ENCODE measurements at regions not wholly inside any gene's neighbourhood (a gene's known extent, or its start where the extent isn't known, plus 50 kb on each side); places are given as distances from the start of the nearest gene placed in this dataset.

DNA sequence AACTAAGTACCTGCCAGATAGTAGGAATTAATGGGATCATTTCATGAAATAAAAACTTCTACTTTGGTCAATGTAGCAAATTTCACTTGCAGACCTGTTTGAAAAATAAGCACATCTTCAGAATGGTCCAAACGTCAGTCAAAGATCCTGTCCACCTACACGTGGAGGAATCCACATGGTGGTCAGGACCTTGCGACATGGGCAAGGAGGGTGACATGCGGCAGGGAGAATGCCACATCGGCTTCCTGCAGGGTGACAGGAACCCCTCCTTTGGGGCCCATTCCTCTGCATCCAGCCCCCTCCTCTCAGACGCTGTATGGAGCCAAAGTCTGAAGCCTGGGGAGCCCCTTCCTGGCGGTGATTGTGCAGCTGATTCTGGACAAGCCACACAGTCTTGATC, 95.5 kb upstream of the MGMT start:
- no peak for DNase-seq (ENCODE audit: low spot score)

DNA sequence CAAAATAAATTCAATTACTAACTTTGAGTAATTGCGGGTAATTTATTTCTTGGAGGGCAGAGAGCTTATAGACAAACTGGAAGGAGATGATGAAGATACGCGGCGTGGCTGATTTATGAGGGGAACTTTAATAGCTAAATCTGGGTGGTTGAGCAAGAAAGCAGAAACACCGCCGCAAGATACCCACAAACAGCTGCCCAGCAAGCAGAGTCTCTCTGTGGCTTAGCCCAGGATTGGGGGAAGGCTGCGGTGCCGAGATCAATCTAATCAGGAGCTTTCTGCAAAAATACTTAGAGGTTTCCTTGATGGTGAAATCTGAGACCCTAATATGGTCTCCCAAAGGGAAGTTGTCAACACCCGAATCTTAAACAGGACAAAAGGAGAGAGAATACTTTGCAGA, 94.9 kb upstream of the MGMT start:
- DNase-seq (ENCODE audit: low spot score), result no peak

DNA sequence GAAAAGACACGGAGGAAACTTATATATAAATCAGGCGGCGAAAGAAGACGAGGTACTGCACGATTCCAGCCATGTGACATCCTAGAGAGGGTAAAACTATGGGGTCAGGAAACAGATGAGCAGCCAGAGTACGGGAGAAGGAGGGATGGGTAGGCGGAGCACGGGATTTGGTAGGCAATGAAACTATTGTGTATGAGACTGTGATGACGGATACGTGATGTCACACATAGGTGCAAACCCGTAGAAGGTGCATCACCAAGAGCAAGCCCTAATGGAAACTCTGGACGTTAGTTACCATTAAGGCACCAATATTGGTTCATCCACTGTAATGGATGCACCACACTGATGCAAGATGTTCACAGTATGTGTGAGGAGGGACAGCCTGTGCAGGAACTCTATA, 93.8 kb upstream of the MGMT start:
- no peak for DNase-seq (ENCODE audit: low spot score)

DNA sequence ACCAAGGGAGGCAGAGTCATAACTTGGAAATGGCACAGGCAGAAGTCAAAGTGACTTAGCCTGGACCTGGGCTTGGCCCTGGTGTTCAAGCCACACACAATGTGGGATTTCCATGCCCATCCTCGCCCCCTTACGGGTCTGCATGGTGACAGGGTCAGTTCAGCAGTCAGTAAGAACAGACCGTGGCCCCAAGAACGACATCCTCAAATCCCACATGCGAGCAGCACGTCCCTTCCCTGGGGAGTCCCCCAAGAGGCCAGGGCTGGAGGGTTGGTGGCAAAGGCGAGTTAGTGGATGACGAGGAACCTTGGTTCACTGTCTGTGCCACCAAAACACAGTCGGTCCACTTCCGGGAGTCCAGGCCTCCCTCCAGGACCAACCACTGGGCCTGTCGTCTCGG, 93.3 kb upstream of the MGMT start:
- DNase-seq (ENCODE audit: low spot score), result no peak

GRCh38 chr10:129375171-129375570, 91.9 kb upstream of the MGMT start:
- no peak for DNase-seq (ENCODE audit: low spot score)

DNA sequence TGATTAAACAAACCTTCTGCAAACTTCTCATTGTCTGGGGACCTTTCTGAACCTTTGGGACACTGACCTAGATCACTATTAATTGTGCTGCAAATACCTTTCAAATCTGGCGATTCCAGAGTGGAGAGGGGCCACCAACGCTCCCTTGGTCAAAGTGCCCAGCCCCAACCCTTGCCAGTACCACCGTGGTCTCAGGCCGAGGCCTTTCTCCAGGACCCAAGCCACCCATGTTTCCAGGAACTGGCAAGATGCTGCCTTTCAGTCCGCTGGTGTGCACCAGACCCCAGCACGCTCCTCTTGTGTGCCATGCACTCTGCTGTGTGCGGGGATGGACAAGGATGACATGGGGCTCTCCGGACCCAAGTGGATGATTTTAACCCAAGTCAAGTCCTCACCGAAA, 91.1 kb upstream of the MGMT start:
- DNase-seq (ENCODE audit: low spot score), result no peak

GRCh38 chr10:129380279-129380678, 86.8 kb upstream of the MGMT start:
- DNase-seq (ENCODE audit: low spot score), result no peak

DNA sequence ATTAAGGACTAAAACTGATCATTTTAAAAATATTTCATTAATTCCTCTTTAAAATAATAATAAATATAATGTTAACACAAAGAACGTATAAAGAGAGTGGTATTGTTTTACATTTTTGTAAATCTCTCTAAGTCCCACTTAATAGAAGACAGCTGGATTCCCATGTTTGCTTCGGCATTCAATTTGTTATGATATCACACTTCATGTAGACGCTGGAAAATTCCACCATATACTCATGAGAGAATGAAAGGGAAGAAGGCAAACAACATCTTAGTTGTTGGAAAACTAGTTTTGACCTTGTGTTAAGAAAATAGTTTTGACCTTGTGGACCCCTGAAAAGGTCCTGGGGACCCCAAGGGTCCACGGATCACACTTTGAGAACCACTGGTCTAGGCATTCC, 85.3 kb upstream of the MGMT start:
- DNase-seq (ENCODE audit: low spot score), result no peak

GRCh38 chr10:129382401-129382800, 84.6 kb upstream of the MGMT start:
- DNase-seq (ENCODE audit: low spot score), result no peak

DNA sequence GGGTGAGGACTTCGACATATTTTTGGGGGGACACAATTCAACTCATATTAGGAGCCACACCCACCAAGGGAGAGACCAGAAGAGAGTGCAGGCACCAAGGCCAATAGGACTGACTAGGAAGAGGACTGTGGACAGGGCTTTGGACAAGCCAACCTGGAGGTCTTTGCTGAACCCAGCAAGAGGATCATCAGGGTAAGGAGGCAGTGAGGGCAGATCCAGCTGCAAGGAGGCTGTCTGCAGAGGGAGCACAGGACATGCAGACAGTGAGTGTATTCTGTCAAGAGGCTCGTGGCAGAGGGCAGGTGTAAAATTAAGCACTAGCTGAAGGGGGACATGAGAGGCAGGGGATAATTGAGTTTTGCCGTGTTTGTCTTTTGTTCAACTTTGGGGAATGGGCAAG, 83.4 kb upstream of the MGMT start:
- no peak for DNase-seq (ENCODE audit: low spot score)

DNA sequence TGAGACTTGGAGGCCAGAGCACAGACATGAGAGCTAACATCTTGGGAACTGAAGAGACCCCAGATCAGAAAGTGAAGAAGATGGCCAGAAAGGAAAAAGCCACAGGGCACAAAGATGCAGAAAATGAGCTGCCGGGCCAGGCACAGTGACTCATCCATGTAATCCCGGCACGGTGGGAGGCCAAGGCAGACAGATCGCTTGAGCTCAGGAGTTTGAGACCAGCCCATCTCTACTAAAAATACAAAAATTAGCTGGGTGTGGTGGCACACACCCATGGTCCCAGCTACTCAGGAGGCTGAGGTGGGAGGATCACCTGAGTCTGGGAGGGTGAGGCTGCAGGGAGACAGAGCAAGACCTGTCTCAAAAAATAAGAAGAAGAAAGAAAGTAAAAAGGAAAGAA, 81.4 kb upstream of the MGMT start:
- DNase-seq (ENCODE audit: low spot score), result no peak

DNA sequence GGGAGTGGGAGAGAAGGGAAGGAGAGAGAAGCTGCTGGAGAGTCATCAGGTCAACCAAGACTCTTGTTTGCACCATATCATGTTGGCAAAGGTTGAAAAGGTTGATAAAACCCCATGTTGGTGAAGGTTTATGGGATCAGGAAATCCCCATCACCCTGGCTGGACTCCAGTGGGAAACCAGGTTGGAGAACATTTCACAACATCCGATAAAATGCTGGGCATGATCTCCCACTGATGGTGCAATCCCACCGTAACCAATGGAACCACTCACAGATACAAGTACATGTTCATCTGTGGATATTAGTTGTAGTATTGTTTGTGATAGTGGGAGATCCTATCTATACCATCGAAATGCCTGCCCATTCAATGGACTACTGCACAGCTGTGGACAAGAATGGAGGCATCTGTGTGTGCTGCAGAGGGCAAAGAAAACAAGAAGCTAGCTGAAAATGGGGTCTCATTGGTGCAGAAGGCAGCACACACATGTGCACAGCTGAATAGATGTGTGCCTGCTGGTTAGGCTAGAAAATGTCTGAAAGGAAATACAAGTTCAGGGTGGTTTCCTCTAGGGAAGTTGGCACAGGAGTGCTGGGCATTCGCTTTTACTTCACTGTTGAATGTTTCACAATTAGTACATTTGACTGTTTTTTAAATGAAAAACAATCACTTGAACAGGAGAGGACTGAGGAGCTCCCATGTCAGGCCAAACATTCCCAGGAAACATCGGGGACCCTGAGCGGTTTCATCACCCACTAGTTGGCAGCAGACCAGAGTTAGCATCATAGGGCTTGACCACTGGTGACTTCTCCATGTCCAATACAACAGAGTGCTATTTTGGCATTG, 80.4 kb upstream of the MGMT start:
- no peak for DNase-seq (ENCODE audit: low spot score)

- DNase-seq (ENCODE audit: low spot score), result no peak
Observed at GRCh38 chr10:129387258-129387525, 79.8 kb upstream of the MGMT start.

DNA sequence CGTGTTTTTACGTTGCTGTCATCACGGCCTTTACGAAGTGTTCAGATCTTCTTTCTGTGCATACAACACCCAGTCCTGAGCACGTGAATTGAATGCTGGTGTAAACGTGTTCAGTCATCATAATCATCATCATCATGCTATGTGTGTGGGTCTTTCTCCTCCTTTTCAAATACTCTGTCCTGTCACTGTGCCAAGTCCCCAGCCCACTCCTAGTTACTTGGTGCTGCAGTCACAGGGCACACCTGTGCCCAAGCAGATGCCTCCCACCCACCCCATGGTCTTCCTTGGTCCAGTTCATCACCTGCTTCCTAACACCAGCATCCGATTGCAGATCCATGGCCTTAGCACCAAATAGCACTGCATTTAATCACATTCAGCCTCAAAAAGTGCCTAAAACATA, 78.6 kb upstream of the MGMT start:
- DNase-seq (ENCODE audit: low spot score), result no peak

DNA sequence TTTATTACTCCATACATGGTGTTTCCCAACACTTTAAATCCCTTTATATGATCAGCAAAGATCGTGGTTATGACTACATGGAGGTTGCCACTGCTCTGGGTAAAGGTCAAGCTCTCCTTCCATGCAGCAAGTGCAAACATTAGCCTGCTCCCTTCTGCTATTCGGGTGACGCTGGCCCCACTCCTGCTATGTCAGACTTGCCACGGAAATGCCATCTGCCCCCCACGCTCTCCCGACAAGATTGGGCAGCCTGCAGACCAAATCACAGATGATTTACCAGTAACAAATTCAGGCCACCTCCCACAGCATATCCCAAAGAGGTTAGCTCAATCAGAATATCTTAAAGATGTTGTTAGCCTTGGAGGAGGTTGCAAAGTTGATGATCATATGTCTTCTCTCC, 77.8 kb upstream of the MGMT start:
- no peak for DNase-seq (ENCODE audit: low spot score)

DNA sequence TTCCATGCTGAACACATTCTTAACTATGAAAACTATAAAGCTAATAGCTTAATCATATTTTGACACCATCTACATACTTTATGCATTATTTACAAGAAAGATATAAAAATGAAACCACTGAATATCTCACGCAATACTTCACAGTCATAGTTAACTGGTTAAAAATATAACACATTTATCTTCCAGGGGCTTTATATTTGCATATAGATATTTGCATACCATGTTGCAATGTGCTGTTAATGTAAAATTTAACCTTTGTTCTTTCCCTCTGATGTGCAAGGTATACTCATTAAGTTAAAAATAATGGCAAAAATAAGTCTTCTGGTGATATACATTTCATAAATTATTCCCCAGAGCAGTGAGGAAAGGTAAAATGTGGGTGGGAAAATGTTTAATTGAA, 76.9 kb upstream of the MGMT start:
- DNase-seq (ENCODE audit: low spot score), result no peak

GRCh38 chr10:129390726-129391125, 76.3 kb upstream of the MGMT start:
- DNase-seq (ENCODE audit: low spot score), result no peak

- no peak for DNase-seq (ENCODE audit: low spot score)
Observed at GRCh38 chr10:129391464-129391863, 75.6 kb upstream of the MGMT start.

DNA sequence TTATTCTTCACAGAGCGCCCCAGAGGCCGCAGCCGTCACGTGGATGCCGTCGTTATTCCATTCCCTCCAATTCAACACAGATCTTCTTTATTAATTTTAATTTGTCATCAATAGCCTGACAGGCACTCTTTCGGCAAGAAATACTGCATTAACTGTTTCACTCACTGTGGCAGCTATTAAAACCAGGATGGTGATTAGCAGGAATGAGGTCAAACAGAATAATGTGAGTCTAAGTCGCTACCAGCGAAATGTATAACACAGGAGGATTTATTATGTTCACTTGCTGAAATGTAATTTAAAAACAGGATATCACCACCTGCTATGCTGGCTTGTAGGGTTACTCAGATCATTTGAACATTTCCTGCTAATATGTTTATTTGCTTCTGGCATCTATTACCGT, 74.2 kb upstream of the MGMT start:
- no peak for DNase-seq (ENCODE audit: low spot score)

DNA sequence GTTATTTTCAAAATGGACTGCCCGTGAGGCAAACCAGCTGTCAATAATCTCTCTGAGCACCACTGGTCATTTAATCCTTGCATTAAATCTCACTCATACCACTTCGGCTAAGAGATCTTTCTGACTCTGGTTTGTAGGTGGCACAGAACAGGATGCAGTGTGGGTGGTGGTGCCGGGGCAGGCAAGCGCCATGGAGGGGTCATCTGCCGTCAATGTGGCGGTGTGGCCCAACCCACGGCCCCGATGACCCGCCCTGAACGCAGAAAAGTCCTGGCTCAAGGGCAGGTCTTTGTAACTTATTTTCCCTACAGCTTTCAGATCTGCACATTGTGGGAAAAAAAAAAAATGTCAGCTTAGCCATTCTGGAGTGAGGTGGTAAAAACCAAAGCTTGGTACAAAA, 73.2 kb upstream of the MGMT start:
- DNase-seq (ENCODE audit: low spot score), result no peak

DNA sequence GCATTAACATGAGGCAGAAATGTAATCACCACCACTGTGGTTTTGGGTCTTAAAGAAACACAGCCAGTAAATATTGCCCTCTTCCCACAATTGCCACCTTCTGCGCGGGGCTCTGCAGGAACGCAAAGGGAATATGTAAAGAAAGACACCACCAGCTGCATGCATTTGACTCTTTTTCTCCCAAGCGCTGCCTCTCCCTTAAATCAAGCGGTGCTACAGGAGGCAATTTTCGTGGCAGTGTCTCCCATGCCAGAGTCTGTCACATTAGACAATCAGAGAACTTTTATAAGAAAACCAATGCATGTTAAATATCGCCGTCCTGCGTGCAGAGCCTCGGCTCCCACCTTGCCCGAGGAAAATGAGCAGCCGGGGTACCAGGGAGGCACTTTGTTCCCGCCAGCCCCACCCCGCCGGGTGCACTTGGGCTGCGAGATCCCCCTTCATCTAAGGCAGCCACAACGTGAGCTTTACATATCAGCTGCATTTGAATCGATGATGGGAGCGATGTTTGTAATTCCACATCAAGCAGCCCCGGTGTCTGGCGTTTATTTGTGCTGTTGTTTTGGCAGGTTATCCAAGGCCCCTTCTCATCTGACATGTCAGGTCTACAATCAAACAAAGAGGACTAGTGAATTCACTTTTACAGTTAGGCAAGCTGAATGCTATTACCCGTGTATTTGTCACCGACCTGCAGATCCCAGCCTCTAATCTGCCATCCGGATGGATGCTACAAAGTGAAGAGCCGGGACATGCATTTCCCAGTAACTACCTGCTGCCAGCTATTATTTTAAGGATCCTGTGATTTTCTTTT, 72.3 kb upstream of the MGMT start:
- no peak for DNase-seq (ENCODE audit: low spot score)

DNA sequence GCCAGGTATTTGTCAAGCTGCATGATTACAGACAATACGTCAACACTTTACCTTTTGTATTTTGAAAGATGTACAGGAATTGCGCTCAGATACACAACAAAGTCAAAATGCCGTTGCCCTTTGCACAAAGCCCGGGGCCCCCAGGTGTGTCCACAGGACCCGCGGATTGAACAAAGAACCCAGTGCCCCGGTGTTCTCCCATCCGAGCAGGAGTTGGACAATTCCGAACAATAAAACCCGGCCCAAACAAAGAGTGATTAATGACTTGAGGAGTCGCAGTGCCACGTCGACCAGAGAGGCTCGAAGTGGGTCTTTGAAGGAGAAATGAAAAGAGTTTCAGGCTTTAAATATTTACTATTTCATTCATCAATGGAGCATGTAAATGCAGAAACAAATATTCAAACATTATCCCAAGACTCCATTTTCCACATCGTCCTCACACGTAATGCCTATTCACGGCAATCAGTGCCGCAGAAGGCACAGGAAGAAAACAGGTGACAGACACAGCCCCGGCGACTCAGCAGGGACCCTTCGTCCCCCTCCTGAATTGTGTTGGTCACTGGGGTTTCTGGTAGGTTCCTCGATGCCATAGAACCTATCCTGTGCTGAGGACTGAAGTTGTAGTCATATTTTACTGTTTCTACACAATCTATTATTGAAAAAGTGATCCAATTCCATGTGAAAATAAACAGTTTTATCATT, 70.9 kb upstream of the MGMT start:
- DNase-seq (ENCODE audit: low spot score), result no peak

Data from putamen (tissue), 1 donor.